ENCODE measurements at regions not wholly inside any gene's neighbourhood (a gene's known extent, or its start where the extent isn't known, plus 50 kb on each side); places are given as distances from the start of the nearest gene placed in this dataset.

GRCh38 chr3:66823009-66823397 lies 175.1 kb upstream of the KBTBD8 start:
- Histone ChIP-seq H3K9ac (ENCODE audit: low read length) (no peak overlapping the region), H3K23ac (ENCODE audit: low read length in 2 of 2) (no peak overlapping the region), H3K4me2 (ENCODE audit: low read length, poor library complexity, severe bottlenecking) (no peak overlapping the region), H4K8ac (ENCODE audit: low read length) (no peak overlapping the region), H3K14ac (ENCODE audit: low read length in 2 of 2) (no peak overlapping the region), H3K9me3 (ENCODE audit: control insufficient read depth, low read length) (no peaks in the 10 kb centered on the region), H4K91ac (ENCODE audit: low read length) (no peak overlapping the region), H3K79me1 (replicated peaks; ENCODE audit: low read length, poor library complexity, severe bottlenecking) (no peaks in the 10 kb centered on the region), H2BK15ac (ENCODE audit: low read depth, poor library complexity, severe bottlenecking) (no peak overlapping the region), H3K27ac (ENCODE audit: low read length, poor library complexity, severe bottlenecking) (no peak overlapping the region), H2AFZ (ENCODE audit: low read depth, low read length) (no peak overlapping the region), H2AK5ac (ENCODE audit: low read length, severe bottlenecking) (no peak overlapping the region), H2BK5ac (ENCODE audit: low read depth, low read length, poor library complexity, severe bottlenecking) (no peak overlapping the region), H3K4me3 (ENCODE audit: insufficient read depth in 1 of 2, low read depth in 1 of 2, low read length in 2 of 2) (no peak overlapping the region), H3K4ac (ENCODE audit: low read depth in 1 of 2, low read length in 2 of 2) (no peak overlapping the region), H3K18ac (ENCODE audit: low read depth in 1 of 2, low read length in 2 of 2) (no peak overlapping the region), H2BK12ac (ENCODE audit: low read length in 2 of 2) (no peak overlapping the region), H3K27me3 (ENCODE audit: control insufficient read depth in 1 of 2, insufficient read depth in 1 of 2, low read length in 2 of 2) (peaks cover 3 to 14% of the 10 kb centered on the region in 2 experiments), H3K36me3 (ENCODE audit: control insufficient read depth in 1 of 2, insufficient read depth in 2 of 2, low read depth in 1 of 2, low read length in 2 of 2) (no peaks in the 10 kb centered on the region), H3K4me1 (ENCODE audit: control insufficient read depth, insufficient read depth, low read depth, low read length) (no peaks in the 10 kb centered on the region), H2BK120ac (ENCODE audit: low read depth, low read length) (no peak overlapping the region)
- DNase-seq = no peak
- 100% methylated on average over 1 of the region's 1 CpG for WGBS

GRCh38 chr3:66823532-66823931 lies 174.6 kb upstream of the KBTBD8 start:
- Histone ChIP-seq H2BK5ac (ENCODE audit: low read depth, low read length, poor library complexity, severe bottlenecking) (no peak overlapping the region), H3K36me3 (ENCODE audit: control insufficient read depth in 1 of 2, insufficient read depth in 2 of 2, low read depth in 1 of 2, low read length in 2 of 2) (no peaks in the 10 kb centered on the region), H3K4me3 (ENCODE audit: insufficient read depth in 1 of 2, low read depth in 1 of 2, low read length in 2 of 2) (no peak overlapping the region), H3K18ac (ENCODE audit: low read depth in 1 of 2, low read length in 2 of 2) (no peak overlapping the region), H3K4me1 (ENCODE audit: control insufficient read depth, insufficient read depth, low read depth, low read length) (no peaks in the 10 kb centered on the region), H2BK12ac (ENCODE audit: low read length in 2 of 2) (no peak overlapping the region), H3K79me1 (replicated peaks; ENCODE audit: low read length, poor library complexity, severe bottlenecking) (no peaks in the 10 kb centered on the region), H2BK120ac (ENCODE audit: low read depth, low read length) (no peak overlapping the region), H3K23ac (ENCODE audit: low read length in 2 of 2) (no peak overlapping the region), H3K27me3 (ENCODE audit: control insufficient read depth in 1 of 2, insufficient read depth in 1 of 2, low read length in 2 of 2) (peaks cover 0 to 20% of the 10 kb centered on the region in 2 experiments), H4K8ac (ENCODE audit: low read length) (no peak overlapping the region), H2BK15ac (ENCODE audit: low read depth, poor library complexity, severe bottlenecking) (no peak overlapping the region), H3K4ac (ENCODE audit: low read depth in 1 of 2, low read length in 2 of 2) (no peak overlapping the region), H3K14ac (ENCODE audit: low read length in 2 of 2) (no peak overlapping the region), H2AFZ (ENCODE audit: low read depth, low read length) (no peak overlapping the region), H3K9me3 (ENCODE audit: control insufficient read depth, low read length) (no peaks in the 10 kb centered on the region), H3K27ac (ENCODE audit: low read length, poor library complexity, severe bottlenecking) (no peak overlapping the region), H2AK5ac (ENCODE audit: low read length, severe bottlenecking) (no peak overlapping the region), H3K4me2 (ENCODE audit: low read length, poor library complexity, severe bottlenecking) (no peak overlapping the region), H3K9ac (ENCODE audit: low read length) (no peak overlapping the region), H4K91ac (ENCODE audit: low read length) (no peak overlapping the region)
- no peak for DNase-seq
- 88% methylated on average over 5 of the region's 7 CpGs for WGBS

- no peak overlapping the region for H4K8ac ChIP-seq (ENCODE audit: low read length)
- no peak overlapping the region for H3K4me2 ChIP-seq (ENCODE audit: low read length, poor library complexity, severe bottlenecking)
- H3K4me1 ChIP-seq (ENCODE audit: control insufficient read depth, insufficient read depth, low read depth, low read length) = no peaks in the 10 kb centered on the region
- no peak overlapping the region for H3K18ac ChIP-seq (ENCODE audit: low read depth in 1 of 2, low read length in 2 of 2)
- no peaks in the 10 kb centered on the region for H3K36me3 ChIP-seq (ENCODE audit: control insufficient read depth in 1 of 2, insufficient read depth in 2 of 2, low read depth in 1 of 2, low read length in 2 of 2)
- H2BK5ac ChIP-seq (ENCODE audit: low read depth, low read length, poor library complexity, severe bottlenecking) = no peak overlapping the region
- no peak overlapping the region for H3K4me3 ChIP-seq (ENCODE audit: insufficient read depth in 1 of 2, low read depth in 1 of 2, low read length in 2 of 2)
- H4K91ac ChIP-seq (ENCODE audit: low read length) = no peak overlapping the region
- H2BK15ac ChIP-seq (ENCODE audit: low read depth, poor library complexity, severe bottlenecking) = no peak overlapping the region
- no peak overlapping the region for H2AK5ac ChIP-seq (ENCODE audit: low read length, severe bottlenecking)
- DNase-seq = no peak
- H3K9ac ChIP-seq (ENCODE audit: low read length) = no peak overlapping the region
- no peak overlapping the region for H3K4ac ChIP-seq (ENCODE audit: low read depth in 1 of 2, low read length in 2 of 2)
- H2AFZ ChIP-seq (ENCODE audit: low read depth, low read length) = no peak overlapping the region
- H3K23ac ChIP-seq (ENCODE audit: low read length in 2 of 2) = no peak overlapping the region
- no peak overlapping the region for H3K14ac ChIP-seq (ENCODE audit: low read length in 2 of 2)
- peaks cover 0 to 19% of the 10 kb centered on the region in 2 experiments for H3K27me3 ChIP-seq (ENCODE audit: control insufficient read depth in 1 of 2, insufficient read depth in 1 of 2, low read length in 2 of 2)
- WGBS = 86% methylated on average over 4 of the region's 4 CpGs
- H3K27ac ChIP-seq (ENCODE audit: low read length, poor library complexity, severe bottlenecking) = no peak overlapping the region
- H2BK120ac ChIP-seq (ENCODE audit: low read depth, low read length) = no peak overlapping the region
- no peaks in the 10 kb centered on the region for H3K9me3 ChIP-seq (ENCODE audit: control insufficient read depth, low read length)
- no peaks in the 10 kb centered on the region for H3K79me1 ChIP-seq (replicated peaks; ENCODE audit: low read length, poor library complexity, severe bottlenecking)
- no peak overlapping the region for H2BK12ac ChIP-seq (ENCODE audit: low read length in 2 of 2)
These were observed 172.7 kb upstream of the KBTBD8 start for GRCh38 chr3:66825375-66825774.

- Histone ChIP-seq H2BK5ac (ENCODE audit: low read depth, low read length, poor library complexity, severe bottlenecking) (no peak overlapping the region), H4K91ac (ENCODE audit: low read length) (no peak overlapping the region), H3K4me2 (ENCODE audit: low read length, poor library complexity, severe bottlenecking) (no peak overlapping the region), H3K9ac (ENCODE audit: low read length) (no peak overlapping the region), H3K27ac (ENCODE audit: low read length, poor library complexity, severe bottlenecking) (no peak overlapping the region), H2AK5ac (ENCODE audit: low read length, severe bottlenecking) (no peak overlapping the region), H2AFZ (ENCODE audit: low read depth, low read length) (no peak overlapping the region), H3K23ac (ENCODE audit: low read length in 2 of 2) (no peak overlapping the region), H3K79me1 (replicated peaks; ENCODE audit: low read length, poor library complexity, severe bottlenecking) (no peaks in the 10 kb centered on the region), H3K27me3 (ENCODE audit: control insufficient read depth in 1 of 2, insufficient read depth in 1 of 2, low read length in 2 of 2) (peaks cover 0 to 19% of the 10 kb centered on the region in 2 experiments), H3K36me3 (ENCODE audit: control insufficient read depth in 1 of 2, insufficient read depth in 2 of 2, low read depth in 1 of 2, low read length in 2 of 2) (no peaks in the 10 kb centered on the region), H2BK120ac (ENCODE audit: low read depth, low read length) (no peak overlapping the region), H3K18ac (ENCODE audit: low read depth in 1 of 2, low read length in 2 of 2) (no peak overlapping the region), H3K9me3 (ENCODE audit: control insufficient read depth, low read length) (no peaks in the 10 kb centered on the region), H3K4ac (ENCODE audit: low read depth in 1 of 2, low read length in 2 of 2) (no peak overlapping the region), H3K4me3 (ENCODE audit: insufficient read depth in 1 of 2, low read depth in 1 of 2, low read length in 2 of 2) (no peak overlapping the region), H3K14ac (ENCODE audit: low read length in 2 of 2) (no peak overlapping the region), H4K8ac (ENCODE audit: low read length) (no peak overlapping the region), H2BK12ac (ENCODE audit: low read length in 2 of 2) (no peak overlapping the region), H3K4me1 (ENCODE audit: control insufficient read depth, insufficient read depth, low read depth, low read length) (no peaks in the 10 kb centered on the region), H2BK15ac (ENCODE audit: low read depth, poor library complexity, severe bottlenecking) (no peak overlapping the region)
- no peak for DNase-seq
- WGBS = 92% methylated on average over 4 of the region's 6 CpGs
These were observed 170.4 kb upstream of the KBTBD8 start for GRCh38 chr3:66827726-66828125.
